Sigmoid colon (tissue), 4 donors: ENCODE measurements at regions not wholly inside any gene's neighbourhood (a gene's known extent, or its start where the extent isn't known, plus 50 kb on each side); places are given as distances from the start of the nearest gene placed in this dataset.

Experiments used
- EP300 ChIP-seq, 4 donors: sonication (generic); formaldehyde crosslinking; IDR thresholded peaks; one replicate each; pipeline ENCODE4 v1.6.1; 2017; ENCODE audit warnings: antibody characterized with exemption in 4 of 4
- POLR2A ChIP-seq, 2 donors: fragments of 450-650 bp; IDR thresholded peaks; one replicate each; pipeline ENCODE4 v1.6.1; 2016; ENCODE audit warnings: antibody characterized with exemption in 2 of 2, mild to moderate bottlenecking in 2 of 2, moderate library complexity in 2 of 2
- POLR2AphosphoS5 ChIP-seq, 4 donors: sonication (generic); formaldehyde crosslinking; IDR thresholded peaks; one replicate each; pipeline ENCODE4 v1.6.1; 2017; ENCODE audit warnings: antibody characterized with exemption in 4 of 4
- TF ChIP-seq, protein P1 (sequence below), 4 experiments: fragments of 450-650 bp in 3 of 4; fragments of 200-600 bp in 1 of 4; IDR thresholded peaks; one replicate each; pipeline ENCODE4 v1.5.1; 2016 to 2019; ENCODE audit warnings: antibody characterized with exemption in 4 of 4, mild to moderate bottlenecking in 3 of 4, moderate library complexity in 2 of 4

DNA sequence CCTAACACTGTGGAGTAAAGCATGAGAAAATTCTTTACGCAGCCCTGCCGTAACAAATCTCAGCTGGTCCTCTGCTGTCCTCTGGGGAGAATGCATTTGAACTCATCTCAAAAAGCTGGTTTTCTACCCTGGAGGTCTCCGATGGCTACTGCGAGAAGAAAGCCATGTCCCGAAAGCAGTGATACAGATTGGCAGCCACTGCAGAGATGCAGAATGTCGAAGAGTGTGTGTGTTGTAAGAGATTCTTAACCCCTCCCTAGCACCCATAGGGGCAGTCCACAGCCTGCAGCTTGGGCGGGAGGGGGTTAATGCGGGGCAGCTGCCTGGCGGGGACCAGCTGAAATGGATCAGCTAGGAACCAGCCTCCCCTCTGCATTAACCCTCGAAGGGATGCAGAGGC is 235.9 kb downstream of the ZNF516 start:
- TF ChIP-seq POLR2AphosphoS5 (IDR thresholded peaks at IDR 0.05): no peak
- TF ChIP-seq, protein P1, sequence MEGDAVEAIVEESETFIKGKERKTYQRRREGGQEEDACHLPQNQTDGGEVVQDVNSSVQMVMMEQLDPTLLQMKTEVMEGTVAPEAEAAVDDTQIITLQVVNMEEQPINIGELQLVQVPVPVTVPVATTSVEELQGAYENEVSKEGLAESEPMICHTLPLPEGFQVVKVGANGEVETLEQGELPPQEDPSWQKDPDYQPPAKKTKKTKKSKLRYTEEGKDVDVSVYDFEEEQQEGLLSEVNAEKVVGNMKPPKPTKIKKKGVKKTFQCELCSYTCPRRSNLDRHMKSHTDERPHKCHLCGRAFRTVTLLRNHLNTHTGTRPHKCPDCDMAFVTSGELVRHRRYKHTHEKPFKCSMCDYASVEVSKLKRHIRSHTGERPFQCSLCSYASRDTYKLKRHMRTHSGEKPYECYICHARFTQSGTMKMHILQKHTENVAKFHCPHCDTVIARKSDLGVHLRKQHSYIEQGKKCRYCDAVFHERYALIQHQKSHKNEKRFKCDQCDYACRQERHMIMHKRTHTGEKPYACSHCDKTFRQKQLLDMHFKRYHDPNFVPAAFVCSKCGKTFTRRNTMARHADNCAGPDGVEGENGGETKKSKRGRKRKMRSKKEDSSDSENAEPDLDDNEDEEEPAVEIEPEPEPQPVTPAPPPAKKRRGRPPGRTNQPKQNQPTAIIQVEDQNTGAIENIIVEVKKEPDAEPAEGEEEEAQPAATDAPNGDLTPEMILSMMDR (IDR thresholded peaks at IDR 0.05): no peak
- no peak for TF ChIP-seq POLR2A (IDR thresholded peaks at IDR 0.05)
- no peak for TF ChIP-seq EP300 (IDR thresholded peaks at IDR 0.05)
